Tibial nerve (tissue), 4 donors: ENCODE measurements at regions not wholly inside any gene's neighbourhood (a gene's known extent, or its start where the extent isn't known, plus 50 kb on each side); places are given as distances from the start of the nearest gene placed in this dataset.

Source experiments
- DNase-seq, 2 donors: peaks; one replicate each; pipeline ENCODE4 v3.0.0-alpha.2; 2019; ENCODE audit warnings: low spot score in 2 of 2
- H3K27ac ChIP-seq, 4 donors: fragments of 200-600 bp; sonication (generic) in 3 of 4; one replicate each; pipeline ENCODE4 v1.5.1; 2017 to 2019; ENCODE audit warnings: mild to moderate bottlenecking in 1 of 4
- H3K27me3 ChIP-seq, 2 donors: fragments of 200-600 bp; sonication (generic) in 1 of 2; one replicate each; pipeline versions ENCODE4 v1.5.1 to v1.6.0; 2017 to 2019
- H3K36me3 ChIP-seq, 3 donors: fragments of 200-600 bp; sonication (generic); one replicate each; pipeline ENCODE4 v1.5.1; 2018 to 2019
- H3K4me1 ChIP-seq, 4 donors: fragments of 200-600 bp; sonication (generic) in 3 of 4; one replicate each; pipeline ENCODE4 v1.5.1; 2017 to 2019
- H3K4me3 ChIP-seq, 4 donors: fragments of 200-600 bp; sonication (generic) in 3 of 4; one replicate each; pipeline ENCODE4 v1.5.1; 2017 to 2019; ENCODE audit warnings: mild to moderate bottlenecking in 1 of 4, moderate library complexity in 1 of 4
- H3K9me3 ChIP-seq, 4 donors: fragments of 200-600 bp; sonication (generic) in 3 of 4; one replicate each; pipeline ENCODE4 v1.5.1; 2017 to 2019
- CTCF ChIP-seq, 5 experiments: fragments of 200-600 bp in 3 of 5; fragments of 450-650 bp in 2 of 5; sonication (generic) in 3 of 5; IDR thresholded peaks; one replicate each; pipeline ENCODE4 v1.5.1; 2016 to 2019; ENCODE audit warnings: antibody characterized with exemption in 5 of 5, mild to moderate bottlenecking in 3 of 5, moderate library complexity in 2 of 5
- EP300 ChIP-seq, 2 donors: sonication (generic); formaldehyde crosslinking; IDR thresholded peaks; one replicate each; pipeline ENCODE4 v1.6.1; 2017; ENCODE audit warnings: antibody characterized with exemption in 2 of 2, mild to moderate bottlenecking in 1 of 2
- POLR2A ChIP-seq, 2 donors: fragments of 450-650 bp; IDR thresholded peaks; one replicate each; pipeline ENCODE4 v1.6.1; 2017; ENCODE audit warnings: antibody characterized with exemption in 2 of 2, mild to moderate bottlenecking in 2 of 2, moderate library complexity in 2 of 2
- WGBS, 2 donors: methylation state at CpG; one replicate each; pipeline ENCODE4 v1.1.5; 2018; 5-methylcytosine and 5-hydroxymethylcytosine counted together

GRCh38 chrX:8105531-8105930 is 65.5 kb downstream of the VCX2 start:
- H3K27me3 ChIP-seq = no peaks in the 10 kb centered on the region
- DNase-seq = no peak

GRCh38 chrX:8103655-8104054 is 67.4 kb downstream of the VCX2 start:
- Histone ChIP-seq H3K9me3 (no peaks in the 10 kb centered on the region), H3K36me3 (no peaks in the 10 kb centered on the region), H3K27me3 (no peaks in the 10 kb centered on the region), H3K4me3 (no peak overlapping the region), H3K27ac (no peak overlapping the region), H3K4me1 (no peaks in the 10 kb centered on the region)
- 89% methylated on average over 6 of the region's 6 CpGs for WGBS, 2 donors
- TF ChIP-seq EP300 (IDR thresholded peaks at IDR 0.05) (no peak), POLR2A (IDR thresholded peaks at IDR 0.05) (no peak), CTCF (IDR thresholded peaks at IDR 0.05) (no peak)
- no peak for DNase-seq

More at GRCh38 chrX:8105531-8105930, 65.5 kb downstream of the VCX2 start:
- Histone ChIP-seq H3K9me3 (no peaks in the 10 kb centered on the region), H3K4me1 (no peaks in the 10 kb centered on the region), H3K36me3 (no peaks in the 10 kb centered on the region), H3K4me3 (no peak overlapping the region), H3K27ac (no peak overlapping the region)
- TF ChIP-seq POLR2A (IDR thresholded peaks at IDR 0.05) (no peak), CTCF (IDR thresholded peaks at IDR 0.05) (no peak), EP300 (IDR thresholded peaks at IDR 0.05) (no peak)

- no peaks in the 10 kb centered on the region for H3K36me3 ChIP-seq
- H3K4me3 ChIP-seq = no peak overlapping the region
- no peaks in the 10 kb centered on the region for H3K9me3 ChIP-seq
- no peak for TF ChIP-seq CTCF (IDR thresholded peaks at IDR 0.05)
- no peak for TF ChIP-seq EP300 (IDR thresholded peaks at IDR 0.05)
- no peak for TF ChIP-seq POLR2A (IDR thresholded peaks at IDR 0.05)
- DNase-seq = no peak
- H3K4me1 ChIP-seq = no peaks in the 10 kb centered on the region
- WGBS, 2 donors = 41 to 56% methylated on average over 6 of the region's 6 CpGs
- H3K27me3 ChIP-seq = no peaks in the 10 kb centered on the region
- H3K27ac ChIP-seq = no peak overlapping the region
Observed at GRCh38 chrX:8091510-8091909, 79.6 kb downstream of the VCX2 start.

- TF ChIP-seq CTCF (IDR thresholded peaks at IDR 0.05) (no peak), POLR2A (IDR thresholded peaks at IDR 0.05) (no peak), EP300 (IDR thresholded peaks at IDR 0.05) (no peak)
- Histone ChIP-seq H3K4me3 (no peak overlapping the region), H3K36me3 (no peaks in the 10 kb centered on the region), H3K9me3 (no peaks in the 10 kb centered on the region), H3K27ac (no peak overlapping the region), H3K4me1 (no peaks in the 10 kb centered on the region), H3K27me3 (no peaks in the 10 kb centered on the region)
- no peak for DNase-seq
- WGBS, 2 donors = 65 to 79% methylated on average over 2 to 3 of the region's 3 CpGs
Observed at GRCh38 chrX:8090906-8091305, 80.2 kb downstream of the VCX2 start.

- no peaks in the 10 kb centered on the region for H3K36me3 ChIP-seq
- no peaks in the 10 kb centered on the region for H3K9me3 ChIP-seq
- no peaks in the 10 kb centered on the region for H3K4me1 ChIP-seq
- TF ChIP-seq EP300 (IDR thresholded peaks at IDR 0.05) (no peak), CTCF (IDR thresholded peaks at IDR 0.05) (no peak), POLR2A (IDR thresholded peaks at IDR 0.05) (no peak)
- H3K27me3 ChIP-seq = no peaks in the 10 kb centered on the region
- WGBS, 2 donors = 93% methylated on average over 3 of the region's 3 CpGs
- DNase-seq = no peak
- H3K4me3 ChIP-seq = no peak overlapping the region
- no peak overlapping the region for H3K27ac ChIP-seq
Observed at GRCh38 chrX:8090482-8090881, 80.6 kb downstream of the VCX2 start.
